ENCODE measurements at regions not wholly inside any gene's neighbourhood (a gene's known extent, or its start where the extent isn't known, plus 50 kb on each side); places are given as distances from the start of the nearest gene placed in this dataset.
"Not testable (repeated sequence)": the region's sequence is repeated elsewhere in the genome, so short reads cannot be mapped to it uniquely, and the experiment has no call there.

DNA sequence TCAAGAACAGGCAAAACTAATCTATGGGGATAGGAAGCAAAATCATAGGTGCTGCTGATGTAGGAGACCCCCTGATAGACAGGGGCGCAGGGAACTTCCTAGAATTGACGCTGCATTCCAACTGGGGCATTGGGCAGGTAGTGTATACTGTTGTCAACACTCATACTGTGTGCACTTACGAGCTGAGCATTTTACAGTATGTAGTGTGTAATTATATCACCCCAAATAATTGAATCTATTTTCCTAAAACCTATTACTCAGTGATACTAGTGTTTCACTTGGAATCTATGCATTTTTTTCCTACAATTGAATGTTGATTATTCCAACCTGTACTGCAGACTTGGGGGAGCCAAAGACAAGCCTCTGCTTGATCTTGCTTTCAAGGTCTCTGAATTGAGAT, 207.0 kb upstream of the PRKCQ start:
- no peaks in the 10 kb centered on the region for H3K9me3 Mint-ChIP-seq
- H3K27ac Mint-ChIP-seq = no peak overlapping the region
- no peaks in the 10 kb centered on the region for H3K4me1 Mint-ChIP-seq (ENCODE audit: unreplicated experiment)
- TF ChIP-seq, protein P1, sequence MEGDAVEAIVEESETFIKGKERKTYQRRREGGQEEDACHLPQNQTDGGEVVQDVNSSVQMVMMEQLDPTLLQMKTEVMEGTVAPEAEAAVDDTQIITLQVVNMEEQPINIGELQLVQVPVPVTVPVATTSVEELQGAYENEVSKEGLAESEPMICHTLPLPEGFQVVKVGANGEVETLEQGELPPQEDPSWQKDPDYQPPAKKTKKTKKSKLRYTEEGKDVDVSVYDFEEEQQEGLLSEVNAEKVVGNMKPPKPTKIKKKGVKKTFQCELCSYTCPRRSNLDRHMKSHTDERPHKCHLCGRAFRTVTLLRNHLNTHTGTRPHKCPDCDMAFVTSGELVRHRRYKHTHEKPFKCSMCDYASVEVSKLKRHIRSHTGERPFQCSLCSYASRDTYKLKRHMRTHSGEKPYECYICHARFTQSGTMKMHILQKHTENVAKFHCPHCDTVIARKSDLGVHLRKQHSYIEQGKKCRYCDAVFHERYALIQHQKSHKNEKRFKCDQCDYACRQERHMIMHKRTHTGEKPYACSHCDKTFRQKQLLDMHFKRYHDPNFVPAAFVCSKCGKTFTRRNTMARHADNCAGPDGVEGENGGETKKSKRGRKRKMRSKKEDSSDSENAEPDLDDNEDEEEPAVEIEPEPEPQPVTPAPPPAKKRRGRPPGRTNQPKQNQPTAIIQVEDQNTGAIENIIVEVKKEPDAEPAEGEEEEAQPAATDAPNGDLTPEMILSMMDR (conservative IDR thresholded peaks at IDR 0.05) = no peak
- DNase-seq (ENCODE audit: extremely low spot score, unreplicated experiment) = no peak
- no peaks in the 10 kb centered on the region for H3K36me3 Mint-ChIP-seq
- H3K27me3 Mint-ChIP-seq = peaks cover 17% of the 10 kb centered on the region
- no peak overlapping the region for H3K4me3 Mint-ChIP-seq

GRCh38 chr10:6786579-6787031, 206.5 kb upstream of the PRKCQ start:
- Mint-ChIP-seq H3K27ac (no peak overlapping the region), H3K9me3 (no peaks in the 10 kb centered on the region), H3K36me3 (no peaks in the 10 kb centered on the region), H3K4me1 (ENCODE audit: unreplicated experiment) (no peaks in the 10 kb centered on the region), H3K27me3 (peaks cover 16% of the 10 kb centered on the region), H3K4me3 (no peak overlapping the region)
- DNase-seq (ENCODE audit: extremely low spot score, unreplicated experiment) = no peak
- TF ChIP-seq, protein P1 (conservative IDR thresholded peaks at IDR 0.05) = peak; percentile 69

DNA sequence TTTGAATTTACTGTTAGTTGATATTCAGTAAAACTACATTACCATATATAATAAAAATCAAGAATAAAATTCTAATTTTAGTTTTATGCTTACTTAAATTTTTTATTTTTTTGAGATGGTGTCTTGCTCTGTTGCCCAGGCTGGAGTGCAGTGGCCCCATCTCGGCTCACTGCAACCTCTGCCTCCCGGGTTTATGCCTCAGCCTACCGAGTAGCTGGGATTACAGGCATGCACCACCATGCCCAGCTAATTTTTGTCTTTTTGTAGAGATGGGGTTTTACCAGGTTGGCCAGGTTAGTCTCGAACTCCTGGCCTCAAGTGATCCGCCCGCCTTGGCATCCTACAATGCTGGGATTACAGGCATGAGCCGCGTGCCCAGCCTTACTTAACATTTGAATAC, 204.4 kb upstream of the PRKCQ start:
- H3K27me3 Mint-ChIP-seq = peaks cover 13% of the 10 kb centered on the region
- DNase-seq (ENCODE audit: extremely low spot score, unreplicated experiment); H3K27ac Mint-ChIP-seq; H3K36me3 Mint-ChIP-seq; H3K9me3 Mint-ChIP-seq; H3K4me1 Mint-ChIP-seq (ENCODE audit: unreplicated experiment); H3K4me3 Mint-ChIP-seq: not testable (repeated sequence)

GRCh38 chr10:6783471-6783870, 203.4 kb upstream of the PRKCQ start:
- peaks cover 13% of the 10 kb centered on the region for H3K27me3 Mint-ChIP-seq
- no peak for DNase-seq (ENCODE audit: extremely low spot score, unreplicated experiment)
- no peaks in the 10 kb centered on the region for H3K4me1 Mint-ChIP-seq (ENCODE audit: unreplicated experiment)
- H3K4me3 Mint-ChIP-seq = no peak overlapping the region
- no peaks in the 10 kb centered on the region for H3K9me3 Mint-ChIP-seq
- TF ChIP-seq, protein P1 (conservative IDR thresholded peaks at IDR 0.05) = no peak
- no peak overlapping the region for H3K27ac Mint-ChIP-seq
- H3K36me3 Mint-ChIP-seq = no peaks in the 10 kb centered on the region

DNA sequence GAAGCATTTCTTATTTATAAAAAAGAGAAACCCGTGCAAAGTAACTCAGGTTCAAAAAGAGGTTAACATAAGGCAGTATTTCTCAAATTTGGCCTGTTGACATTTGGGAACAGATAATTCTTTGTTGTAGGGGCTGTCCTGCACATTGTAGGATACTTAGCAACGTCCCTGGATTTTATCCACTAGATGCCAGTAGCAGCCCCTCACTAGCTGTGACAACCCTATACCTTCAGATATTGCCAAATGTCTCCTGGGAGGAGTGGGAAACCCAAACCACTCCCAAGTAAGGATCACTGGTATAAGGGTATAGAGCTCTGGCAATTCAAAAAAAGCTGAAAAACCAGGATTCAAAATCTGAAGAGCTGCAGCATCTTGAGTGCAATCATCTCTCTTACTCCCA, 202.3 kb upstream of the PRKCQ start:
- TF ChIP-seq, protein P1 (conservative IDR thresholded peaks at IDR 0.05) = no peak
- H3K4me1 Mint-ChIP-seq (ENCODE audit: unreplicated experiment) = no peaks in the 10 kb centered on the region
- no peak for DNase-seq (ENCODE audit: extremely low spot score, unreplicated experiment)
- H3K36me3 Mint-ChIP-seq = no peaks in the 10 kb centered on the region
- H3K4me3 Mint-ChIP-seq = no peak overlapping the region
- H3K9me3 Mint-ChIP-seq = no peaks in the 10 kb centered on the region
- H3K27me3 Mint-ChIP-seq = peaks cover 18% of the 10 kb centered on the region
- no peak overlapping the region for H3K27ac Mint-ChIP-seq

DNA sequence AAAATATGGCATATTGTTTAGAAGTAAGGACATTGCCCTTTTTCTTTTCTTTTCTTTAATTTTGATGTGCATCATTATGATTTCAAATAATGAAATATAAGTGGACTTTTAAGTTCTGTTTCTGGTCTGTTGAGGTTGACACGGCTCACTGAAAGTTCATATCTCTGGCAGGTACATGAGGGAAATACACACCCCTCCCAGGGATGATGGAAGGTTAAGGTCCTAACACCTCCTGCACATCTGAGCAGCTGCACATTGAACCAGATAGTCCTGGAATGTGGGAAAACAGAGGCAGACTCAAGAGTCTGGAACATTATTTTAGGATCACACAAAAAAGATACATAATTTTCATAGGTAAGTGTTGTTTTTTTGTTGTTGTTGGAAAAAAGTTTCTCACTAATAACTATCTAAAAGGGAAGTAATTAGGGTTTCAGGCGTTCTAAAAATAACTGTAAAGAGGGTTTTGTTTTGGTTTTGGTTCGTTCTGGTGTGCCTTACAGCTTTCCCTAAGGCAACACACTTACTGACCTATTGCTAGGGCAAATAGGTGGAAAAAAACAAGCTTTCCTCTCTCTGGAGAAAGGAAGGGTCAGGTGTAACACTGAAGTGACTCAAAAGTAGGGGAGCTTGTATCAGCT, 201.2 kb upstream of the PRKCQ start:
- H3K27me3 Mint-ChIP-seq = peaks cover 23% of the 10 kb centered on the region
- H3K4me1 Mint-ChIP-seq (ENCODE audit: unreplicated experiment) = no peaks in the 10 kb centered on the region
- TF ChIP-seq, protein P1 (conservative IDR thresholded peaks at IDR 0.05) = no peak
- H3K36me3 Mint-ChIP-seq = no peaks in the 10 kb centered on the region
- no peaks in the 10 kb centered on the region for H3K9me3 Mint-ChIP-seq
- H3K27ac Mint-ChIP-seq = no peak overlapping the region
- DNase-seq (ENCODE audit: extremely low spot score, unreplicated experiment) = no peak
- no peak overlapping the region for H3K4me3 Mint-ChIP-seq

Measured in type B pancreatic cell (in vitro differentiated cells).